ENCODE measurements at regions not wholly inside any gene's neighbourhood (a gene's known extent, or its start where the extent isn't known, plus 50 kb on each side); places are given as distances from the start of the nearest gene placed in this dataset.

DNA sequence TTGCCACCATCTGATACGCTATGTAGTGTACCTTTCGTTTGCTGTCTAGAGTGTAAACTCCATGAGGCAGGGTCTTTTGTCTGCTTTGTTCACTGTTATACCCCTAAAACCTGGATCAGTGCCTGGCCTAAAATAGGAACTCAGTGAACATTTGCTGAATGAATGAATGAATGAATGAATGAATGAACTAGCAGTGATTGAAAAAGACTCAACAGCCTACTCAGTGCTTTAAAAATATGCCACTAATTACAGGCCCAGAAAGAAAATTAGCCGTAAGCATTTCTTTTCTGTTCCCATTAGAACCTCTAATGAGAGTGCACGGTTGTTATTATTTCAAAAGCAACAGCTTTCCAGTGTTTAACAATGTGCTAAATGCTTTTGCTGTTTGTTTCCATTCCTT lies 69.3 kb upstream of the SYT6 start:
- intact Hi-C loops (cut with DNase I) = no loop called here
- WGBS = 81% methylated on average over 4 of the region's 4 CpGs
- H3K4me1 ChIP-seq (ENCODE audit: control insufficient read depth, insufficient read depth, low read length) = no peaks in the 10 kb centered on the region
- H3K27ac ChIP-seq (ENCODE audit: low read length) = no peak overlapping the region
- H3K27me3 ChIP-seq (ENCODE audit: control insufficient read depth, insufficient read depth) = peaks cover 2% of the 10 kb centered on the region
- ATAC-seq (no peak), DNase-seq (no peak)
- no peak overlapping the region for H3K4me3 ChIP-seq (ENCODE audit: low read length)
- no peaks in the 10 kb centered on the region for H3K9me3 ChIP-seq (ENCODE audit: control insufficient read depth, low read length)

DNA sequence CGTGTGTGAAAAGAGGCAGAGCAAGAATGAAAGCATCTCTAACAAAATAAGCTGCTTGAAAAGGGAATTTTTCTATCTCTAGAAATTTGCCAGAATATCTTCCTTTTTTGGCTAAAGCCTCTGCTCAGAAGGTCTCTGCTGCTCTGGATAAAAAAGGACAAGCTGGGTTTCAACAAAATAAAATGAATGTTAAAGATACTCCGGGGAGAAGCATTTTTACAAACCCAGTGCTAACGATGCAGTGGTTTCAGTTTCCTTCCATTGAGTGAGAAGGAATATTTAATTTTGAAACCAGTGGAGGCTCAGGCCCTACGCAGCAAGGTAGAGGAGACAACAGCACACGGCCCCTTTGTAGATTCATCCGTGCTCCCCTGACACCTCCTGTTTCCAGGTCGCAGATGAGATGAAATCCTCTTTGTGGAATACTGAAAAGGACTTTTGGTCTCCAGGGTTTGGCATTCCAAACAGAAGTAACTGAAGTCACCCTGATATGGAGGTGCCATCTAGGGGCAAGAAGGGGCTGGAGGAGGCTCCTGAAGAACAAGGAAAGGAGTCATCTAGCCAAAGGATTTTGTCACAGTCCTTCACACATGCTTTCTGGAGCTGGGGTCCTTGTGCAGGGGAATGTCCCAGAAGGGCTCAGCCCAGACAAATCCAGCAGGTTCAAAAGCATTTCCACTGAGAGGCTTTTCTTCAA lies 65.7 kb upstream of the SYT6 start:
- Histone ChIP-seq H3K27ac (ENCODE audit: low read length) (no peak overlapping the region), H3K4me1 (ENCODE audit: control insufficient read depth, insufficient read depth, low read length) (no peaks in the 10 kb centered on the region), H3K4me3 (ENCODE audit: low read length) (no peak overlapping the region), H3K27me3 (ENCODE audit: control insufficient read depth, insufficient read depth) (peaks cover 2% of the 10 kb centered on the region), H3K9me3 (ENCODE audit: control insufficient read depth, low read length) (no peaks in the 10 kb centered on the region)
- 41% methylated on average over 7 of the region's 7 CpGs for WGBS
- ATAC-seq (peak in 1 of 2 donors; percentile 25), DNase-seq (no peak)
- intact Hi-C loops (cut with DNase I) = no loop called here

DNA sequence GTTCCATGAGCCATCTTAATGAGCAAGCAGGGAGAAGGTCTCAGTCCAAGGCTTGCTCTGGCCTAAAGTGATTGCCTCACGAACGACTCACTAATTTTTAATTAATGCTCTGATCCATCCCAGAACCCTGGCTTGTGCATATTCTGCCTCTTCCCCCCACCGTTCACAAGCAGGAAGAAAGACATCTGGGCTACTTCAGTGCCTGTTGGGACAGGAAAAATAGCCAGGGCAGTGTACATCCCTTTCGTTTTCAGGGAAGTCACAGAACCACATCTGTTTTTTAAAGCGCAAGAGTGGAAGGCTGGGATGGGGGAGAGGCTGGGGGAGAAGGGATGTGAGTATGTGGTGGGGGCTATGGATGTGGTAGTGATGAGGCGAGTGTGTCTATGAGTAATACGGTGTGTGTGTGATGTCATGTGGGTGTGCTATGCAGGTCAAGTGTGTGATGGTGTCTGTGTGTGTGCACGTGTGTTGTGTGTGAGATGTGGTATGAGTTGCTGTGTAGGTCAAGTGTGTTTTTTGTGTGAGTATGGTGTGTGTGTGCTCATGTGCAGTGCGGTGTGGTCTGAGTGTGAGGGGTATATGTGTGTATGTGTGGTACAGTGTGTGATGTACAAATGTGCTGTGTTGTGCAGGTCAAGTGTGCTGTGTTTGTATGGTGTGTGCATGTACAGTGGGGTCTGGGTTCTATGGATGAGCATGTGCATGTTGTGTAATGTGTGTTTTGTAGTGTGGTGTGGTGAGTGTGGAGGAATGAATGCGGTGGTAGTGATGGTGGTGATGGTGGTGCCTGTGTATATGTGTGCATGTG lies 64.9 kb upstream of the SYT6 start:
- Histone ChIP-seq H3K4me3 (ENCODE audit: low read length) (no peak overlapping the region), H3K27ac (ENCODE audit: low read length) (no peak overlapping the region), H3K27me3 (ENCODE audit: control insufficient read depth, insufficient read depth) (no peaks in the 10 kb centered on the region), H3K9me3 (ENCODE audit: control insufficient read depth, low read length) (no peaks in the 10 kb centered on the region), H3K4me1 (ENCODE audit: control insufficient read depth, insufficient read depth, low read length) (no peaks in the 10 kb centered on the region)
- intact Hi-C loops (cut with DNase I) = no loop called here
- no peak for DNase-seq
- WGBS = 59% methylated on average over 10 of the region's 10 CpGs
- no peak for ATAC-seq

DNA sequence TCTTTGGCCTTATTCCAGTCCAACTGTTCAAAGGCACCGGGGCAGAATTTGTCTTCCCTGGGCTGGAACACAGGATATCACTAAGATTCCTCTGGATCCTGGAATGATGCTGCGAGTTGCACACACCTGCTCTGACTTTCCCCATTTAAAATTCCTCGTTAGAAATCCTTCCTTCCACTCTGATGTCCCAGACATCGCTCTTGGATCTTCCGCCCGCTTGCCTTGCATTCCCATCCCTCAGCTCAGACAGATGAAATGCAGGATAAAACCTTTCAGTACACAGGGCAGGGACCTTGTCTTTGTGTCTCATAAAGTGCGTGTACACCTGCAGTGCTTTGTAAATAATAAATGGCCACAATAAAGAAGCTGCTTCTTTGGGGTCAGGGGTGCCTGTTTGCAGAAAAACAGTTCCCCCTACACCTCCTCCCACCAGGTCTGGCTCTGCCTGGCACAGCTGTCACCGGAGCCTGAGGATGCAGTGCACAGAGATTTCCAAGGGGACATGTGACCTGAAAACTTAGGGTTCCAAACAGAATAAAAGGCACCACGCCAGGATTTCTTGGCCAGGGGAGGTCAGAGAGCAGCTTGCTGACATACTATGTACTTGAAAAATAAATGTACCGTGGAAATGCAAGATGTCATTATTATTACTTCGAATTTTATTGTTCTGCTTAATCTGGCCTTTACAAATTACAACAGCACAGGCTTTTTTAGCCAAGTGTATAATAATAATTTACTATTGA lies 62.9 kb upstream of the SYT6 start:
- 75% methylated on average over 11 of the region's 11 CpGs for WGBS
- intact Hi-C loops (cut with DNase I) = no loop called here
- no peak overlapping the region for H3K27ac ChIP-seq (ENCODE audit: low read length)
- no peaks in the 10 kb centered on the region for H3K4me1 ChIP-seq (ENCODE audit: control insufficient read depth, insufficient read depth, low read length)
- no peak for DNase-seq
- H3K9me3 ChIP-seq (ENCODE audit: control insufficient read depth, low read length) = no peaks in the 10 kb centered on the region
- no peak for ATAC-seq
- no peaks in the 10 kb centered on the region for H3K27me3 ChIP-seq (ENCODE audit: control insufficient read depth, insufficient read depth)
- no peak overlapping the region for H3K4me3 ChIP-seq (ENCODE audit: low read length)

DNA sequence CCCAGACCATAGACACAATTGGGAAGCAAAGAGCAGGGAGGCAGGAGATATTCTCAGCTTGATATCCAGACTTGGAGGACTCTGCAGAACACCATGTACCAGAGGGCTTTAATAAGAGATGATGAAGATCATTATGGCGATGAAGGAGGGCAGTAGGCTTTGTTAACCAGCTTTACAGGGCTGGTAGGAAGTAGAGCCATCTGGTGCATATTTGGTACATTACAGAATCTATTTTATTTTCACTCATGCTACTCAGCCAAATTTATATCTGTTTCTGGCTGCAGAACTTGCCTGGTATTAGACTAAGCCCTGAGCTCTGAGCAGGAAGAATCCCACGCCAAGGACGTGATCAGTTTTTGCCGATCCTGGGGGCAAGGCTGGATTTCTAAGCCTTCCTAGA lies 61.8 kb upstream of the SYT6 start:
- DNase-seq (no peak), ATAC-seq (no peak)
- intact Hi-C loops (cut with DNase I) = no loop called here
- H3K9me3 ChIP-seq (ENCODE audit: control insufficient read depth, low read length) = no peaks in the 10 kb centered on the region
- H3K4me3 ChIP-seq (ENCODE audit: low read length) = no peak overlapping the region
- no peaks in the 10 kb centered on the region for H3K27me3 ChIP-seq (ENCODE audit: control insufficient read depth, insufficient read depth)
- no peak overlapping the region for H3K27ac ChIP-seq (ENCODE audit: low read length)
- 73% methylated on average over 4 of the region's 4 CpGs for WGBS
- no peaks in the 10 kb centered on the region for H3K4me1 ChIP-seq (ENCODE audit: control insufficient read depth, insufficient read depth, low read length)

DNA sequence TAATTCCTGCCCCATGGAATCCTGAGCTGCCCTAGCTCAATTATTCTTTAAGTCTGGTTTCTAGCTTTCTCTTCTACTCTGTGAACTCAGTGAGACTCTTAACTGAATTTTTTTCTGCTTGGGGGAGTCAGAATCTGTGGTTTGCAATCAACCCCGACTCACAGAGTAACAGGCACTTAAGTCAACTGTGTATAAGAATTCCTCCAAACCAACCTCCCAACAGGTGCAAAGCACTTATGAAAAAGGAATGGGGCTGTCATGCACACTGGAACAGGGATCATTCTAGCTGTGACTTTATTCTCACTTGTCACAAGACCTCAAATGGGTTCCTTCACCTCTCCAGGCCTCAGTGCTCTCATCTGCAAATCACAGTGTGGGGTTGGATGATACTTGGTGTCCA lies 60.3 kb upstream of the SYT6 start:
- 96% methylated on average over 1 of the region's 1 CpG for WGBS
- Histone ChIP-seq H3K9me3 (ENCODE audit: control insufficient read depth, low read length) (no peaks in the 10 kb centered on the region), H3K27ac (ENCODE audit: low read length) (no peak overlapping the region), H3K27me3 (ENCODE audit: control insufficient read depth, insufficient read depth) (no peaks in the 10 kb centered on the region), H3K4me3 (ENCODE audit: low read length) (no peak overlapping the region), H3K4me1 (ENCODE audit: control insufficient read depth, insufficient read depth, low read length) (no peaks in the 10 kb centered on the region)
- ATAC-seq = no peak
- intact Hi-C loops (cut with DNase I) = no loop called here
- DNase-seq = no peak

DNA sequence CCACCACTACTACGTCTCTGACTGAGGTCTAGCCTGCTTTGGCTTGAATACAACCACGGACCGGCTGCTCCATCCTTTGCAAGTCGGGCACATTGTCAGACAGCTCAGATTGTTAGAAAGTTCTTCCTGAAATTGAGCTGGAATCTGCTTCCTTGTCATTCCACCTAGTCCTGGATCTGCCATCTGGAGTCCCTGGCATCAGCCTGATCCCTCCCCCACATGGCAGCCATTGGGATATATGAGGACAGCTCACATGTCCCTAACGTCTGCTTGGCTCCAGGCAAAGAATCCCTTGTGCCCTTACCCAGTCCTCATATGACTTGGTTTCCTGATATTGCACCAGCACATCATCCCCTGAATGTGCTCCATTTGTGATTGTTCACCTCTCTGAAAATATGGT lies 56.3 kb upstream of the SYT6 start:
- DNase-seq (no peak), ATAC-seq (no peak)
- Histone ChIP-seq H3K27ac (ENCODE audit: low read length) (no peak overlapping the region), H3K27me3 (ENCODE audit: control insufficient read depth, insufficient read depth) (no peaks in the 10 kb centered on the region), H3K4me1 (ENCODE audit: control insufficient read depth, insufficient read depth, low read length) (no peaks in the 10 kb centered on the region), H3K4me3 (ENCODE audit: low read length) (no peak overlapping the region), H3K9me3 (ENCODE audit: control insufficient read depth, low read length) (no peaks in the 10 kb centered on the region)
- intact Hi-C loops (cut with DNase I) = no loop called here
- WGBS = 83% methylated on average over 5 of the region's 5 CpGs

DNA sequence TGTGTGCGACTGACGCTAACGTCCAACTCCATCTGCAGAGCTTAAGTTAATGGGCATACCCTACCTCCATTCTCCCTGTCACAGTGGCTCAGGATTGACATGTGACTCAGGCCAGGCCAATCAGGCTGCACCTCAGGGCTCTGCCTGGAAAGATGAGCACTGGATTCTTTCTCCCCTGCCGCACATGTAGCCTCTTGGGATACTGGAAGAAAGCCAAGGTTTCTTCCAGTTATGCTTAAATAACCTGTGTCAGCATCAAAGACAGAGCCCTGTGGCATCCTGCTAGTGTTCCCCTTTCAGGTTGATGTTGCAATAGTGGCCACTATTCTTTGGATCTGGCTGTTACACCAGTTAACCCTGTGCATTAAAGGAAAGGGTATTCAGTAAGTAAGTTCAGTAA lies 55.0 kb upstream of the SYT6 start:
- H3K4me1 ChIP-seq (ENCODE audit: control insufficient read depth, insufficient read depth, low read length) = no peaks in the 10 kb centered on the region
- intact Hi-C loops (cut with DNase I) = no loop called here
- 61% methylated on average over 4 of the region's 4 CpGs for WGBS
- no peaks in the 10 kb centered on the region for H3K27me3 ChIP-seq (ENCODE audit: control insufficient read depth, insufficient read depth)
- no peak overlapping the region for H3K27ac ChIP-seq (ENCODE audit: low read length)
- no peak overlapping the region for H3K4me3 ChIP-seq (ENCODE audit: low read length)
- ATAC-seq (peak in 1 of 2 donors; percentile 39), DNase-seq (no peak)
- H3K9me3 ChIP-seq (ENCODE audit: control insufficient read depth, low read length) = no peaks in the 10 kb centered on the region

DNA sequence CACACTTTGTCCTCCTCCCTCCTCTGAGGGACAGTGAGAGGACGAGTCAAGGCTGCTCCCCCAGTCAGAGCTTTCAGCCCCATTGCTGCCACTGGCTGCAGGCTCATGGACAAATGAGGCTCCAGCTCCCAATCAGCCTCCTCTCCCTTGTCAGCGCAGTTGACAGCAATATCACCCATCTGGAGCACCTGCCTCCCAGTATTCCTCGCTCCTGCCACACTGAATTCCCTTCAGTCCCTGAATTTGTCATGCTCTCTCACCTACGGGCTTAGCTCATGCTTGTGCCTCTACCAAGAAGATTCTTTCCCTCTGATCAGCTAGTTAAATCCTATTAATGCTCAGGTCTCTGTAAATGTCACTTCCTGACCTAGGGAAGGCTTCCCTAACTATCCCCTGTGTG lies 54.4 kb upstream of the SYT6 start:
- Histone ChIP-seq H3K27ac (ENCODE audit: low read length) (no peak overlapping the region), H3K4me1 (ENCODE audit: control insufficient read depth, insufficient read depth, low read length) (no peaks in the 10 kb centered on the region), H3K4me3 (ENCODE audit: low read length) (no peak overlapping the region), H3K27me3 (ENCODE audit: control insufficient read depth, insufficient read depth) (no peaks in the 10 kb centered on the region), H3K9me3 (ENCODE audit: control insufficient read depth, low read length) (no peaks in the 10 kb centered on the region)
- ATAC-seq = no peak
- intact Hi-C loops (cut with DNase I) = no loop called here
- no peak for DNase-seq
- WGBS = 51% methylated on average over 4 of the region's 4 CpGs

DNA sequence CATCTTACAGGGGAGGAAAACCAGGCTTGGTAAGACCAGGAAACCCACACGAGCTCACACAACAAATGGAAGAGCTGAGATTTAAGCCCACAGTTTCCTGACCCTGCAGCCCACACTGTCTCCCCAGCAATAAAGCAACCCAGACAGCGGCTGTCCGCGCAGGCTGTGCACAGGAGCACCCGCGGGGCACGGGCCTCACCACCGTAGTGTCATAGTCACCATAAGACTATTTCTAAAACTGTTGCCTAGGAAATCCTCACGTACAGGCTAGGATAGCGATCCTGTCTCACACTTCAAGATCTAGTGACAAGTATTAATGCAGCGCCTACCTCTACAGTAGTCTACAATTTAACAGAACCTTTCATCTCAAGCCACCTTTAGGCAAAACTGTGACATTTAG lies 54.0 kb upstream of the SYT6 start:
- Histone ChIP-seq H3K27me3 (ENCODE audit: control insufficient read depth, insufficient read depth) (no peaks in the 10 kb centered on the region), H3K4me3 (ENCODE audit: low read length) (no peak overlapping the region), H3K9me3 (ENCODE audit: control insufficient read depth, low read length) (no peaks in the 10 kb centered on the region), H3K27ac (ENCODE audit: low read length) (no peak overlapping the region), H3K4me1 (ENCODE audit: control insufficient read depth, insufficient read depth, low read length) (no peaks in the 10 kb centered on the region)
- WGBS = 68% methylated on average over 11 of the region's 11 CpGs
- intact Hi-C loops (cut with DNase I) = no loop called here
- DNase-seq = no peak
- no peak for ATAC-seq

DNA sequence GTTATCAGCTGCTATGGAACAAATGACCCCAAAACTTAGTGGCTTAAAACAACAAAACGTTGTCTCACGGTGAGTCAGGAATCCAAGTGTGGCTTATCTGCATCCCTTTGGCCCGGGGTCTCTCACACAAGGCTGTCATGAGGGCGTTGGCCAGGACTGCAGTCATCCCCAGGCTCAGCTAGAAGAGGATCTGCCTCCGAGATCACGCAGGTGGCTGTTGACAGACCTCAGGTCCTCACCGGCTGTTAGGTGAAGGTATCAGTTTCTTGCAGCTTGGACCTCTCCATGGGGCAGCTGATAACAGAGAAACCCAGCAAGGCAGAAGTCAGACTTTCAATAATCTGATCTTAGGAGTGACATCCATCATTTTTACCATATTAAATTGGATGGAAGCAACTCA lies 52.7 kb upstream of the SYT6 start:
- Histone ChIP-seq H3K4me1 (ENCODE audit: control insufficient read depth, insufficient read depth, low read length) (no peaks in the 10 kb centered on the region), H3K9me3 (ENCODE audit: control insufficient read depth, low read length) (no peaks in the 10 kb centered on the region), H3K4me3 (ENCODE audit: low read length) (no peak overlapping the region), H3K27me3 (ENCODE audit: control insufficient read depth, insufficient read depth) (no peaks in the 10 kb centered on the region), H3K27ac (ENCODE audit: low read length) (no peak overlapping the region)
- WGBS = 27% methylated on average over 7 of the region's 7 CpGs
- DNase-seq = no peak
- ATAC-seq = no peak
- intact Hi-C loops (cut with DNase I) = no loop called here
